HG02943 (cell line): ENCODE measurements at regions not wholly inside any gene's neighbourhood (a gene's known extent, or its start where the extent isn't known, plus 50 kb on each side); places are given as distances from the start of the nearest gene placed in this dataset.
"Not testable (repeated sequence)": the region's sequence is repeated elsewhere in the genome, so short reads cannot be mapped to it uniquely, and the experiment has no call there.

Experiments
- ATAC-seq: cut with Tn5 transposase; IDR thresholded peaks from one replicate; pipeline ENCODE4 v1.9.1; 2021; ENCODE audit warnings: mild to moderate bottlenecking, low read depth, moderate library complexity; ENCODE audit not compliant: unreplicated experiment

DNA sequence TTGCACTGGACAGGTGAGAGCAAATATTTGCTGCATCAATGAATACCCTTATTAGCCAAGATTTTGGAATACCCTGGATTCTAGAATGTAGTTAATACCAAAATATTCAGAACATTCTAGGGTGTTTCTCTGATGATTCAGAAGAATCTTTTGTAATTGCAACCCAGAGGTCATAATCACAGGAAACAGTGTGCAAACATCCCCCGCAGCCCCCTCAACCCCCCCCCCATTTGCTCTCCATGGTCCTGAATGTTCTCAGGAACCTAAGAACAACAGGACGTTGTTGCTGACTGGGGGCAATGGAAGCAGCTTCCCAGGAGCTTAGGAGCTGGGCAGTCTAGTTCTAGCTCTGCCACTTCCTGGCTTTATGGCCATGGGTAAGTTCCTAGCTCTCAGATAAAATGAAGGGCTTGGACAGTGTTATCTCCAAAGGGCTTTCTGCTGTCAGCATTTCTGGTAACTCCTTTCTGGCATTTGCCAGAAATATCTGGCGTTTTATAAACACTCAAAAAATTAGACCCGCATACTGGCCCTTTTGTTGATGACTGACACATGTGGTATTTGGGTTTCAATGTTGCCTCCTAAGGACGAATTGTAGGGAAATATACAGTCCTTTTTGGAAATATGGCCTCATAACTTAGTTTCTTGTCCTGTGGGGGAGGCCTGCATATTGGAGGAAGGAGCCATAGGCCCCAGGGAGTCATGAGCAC is 178.6 kb downstream of the RRAGC start:
- ATAC-seq, result no peak

DNA sequence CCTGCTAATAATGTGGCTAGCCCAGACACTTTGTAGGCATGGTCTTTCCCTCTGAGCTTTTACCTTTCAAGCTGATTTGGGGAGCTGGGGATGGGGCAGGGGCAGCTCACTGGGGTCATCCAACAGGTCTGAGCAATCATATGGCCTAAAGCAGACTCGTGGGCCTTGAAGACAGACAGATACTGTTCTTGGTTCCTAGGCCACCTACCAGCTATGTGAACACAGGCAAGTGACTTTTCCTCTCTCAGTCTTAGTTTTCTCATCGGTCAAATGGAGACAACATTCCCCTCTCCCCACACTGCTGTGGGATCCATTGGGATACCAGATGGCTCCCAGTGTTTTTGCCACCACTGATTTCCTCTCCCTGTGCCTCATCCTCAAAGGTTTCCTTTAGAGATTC is 181.8 kb downstream of the RRAGC start:
- ATAC-seq, result no peak

DNA sequence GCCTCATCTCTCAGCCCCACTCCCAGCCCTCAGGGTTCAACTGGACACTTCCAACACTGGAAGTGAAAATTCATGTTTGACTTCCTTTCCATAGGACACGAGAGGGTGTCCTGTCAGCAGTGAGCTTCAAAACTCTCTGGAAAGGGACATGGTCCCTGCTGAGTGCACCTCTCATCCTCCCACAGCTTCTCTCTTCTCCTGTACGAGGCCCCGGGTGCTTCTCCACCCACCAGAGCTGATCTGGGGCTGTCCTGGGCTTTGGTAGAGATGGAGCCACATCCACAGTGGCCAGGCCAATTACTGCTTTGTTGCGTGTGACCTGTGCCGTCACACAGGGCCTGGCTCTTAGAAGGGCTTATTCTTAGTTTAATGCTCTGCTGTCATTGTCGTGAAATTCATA is 182.3 kb downstream of the RRAGC start:
- ATAC-seq, result no peak

DNA sequence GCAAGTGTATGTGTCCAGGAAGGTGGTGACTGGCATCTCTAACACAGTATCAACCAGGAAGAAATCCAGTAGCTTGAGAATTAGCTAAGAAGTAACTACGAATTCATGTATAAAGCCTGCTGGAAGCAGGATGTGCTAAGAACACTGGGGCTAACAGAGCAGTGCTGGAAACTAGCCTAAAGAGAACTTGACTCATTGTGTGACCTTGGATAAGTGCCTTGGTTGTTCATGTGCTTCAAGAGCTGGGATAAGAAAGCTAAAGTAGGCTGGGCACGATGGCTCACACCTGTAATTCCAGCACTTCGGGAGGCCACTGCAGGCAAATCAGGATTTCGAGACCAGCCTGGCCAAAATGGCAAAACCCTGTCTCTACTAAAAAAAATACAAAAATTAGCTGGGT is 186.9 kb downstream of the RRAGC start:
- ATAC-seq, result no peak

DNA sequence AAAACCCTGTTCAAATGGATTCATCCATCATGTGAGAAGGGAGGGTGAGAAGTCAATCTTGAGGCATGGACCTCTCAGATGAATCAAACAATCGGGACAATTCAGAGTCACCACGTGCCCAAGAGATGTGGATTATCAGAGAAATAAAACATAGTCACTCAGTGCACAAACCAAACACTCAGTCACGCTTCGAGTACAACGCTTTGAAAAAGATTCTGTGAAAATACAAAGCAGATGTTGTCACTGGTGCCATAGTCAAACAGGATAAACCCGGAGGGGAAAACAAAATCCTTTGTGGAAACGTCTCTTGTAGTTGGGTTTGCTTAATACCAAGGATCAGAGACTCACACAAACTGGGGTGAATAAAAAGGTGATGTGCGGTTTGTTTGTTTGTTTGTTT is 188.4 kb downstream of the RRAGC start:
- ATAC-seq, result no peak

DNA sequence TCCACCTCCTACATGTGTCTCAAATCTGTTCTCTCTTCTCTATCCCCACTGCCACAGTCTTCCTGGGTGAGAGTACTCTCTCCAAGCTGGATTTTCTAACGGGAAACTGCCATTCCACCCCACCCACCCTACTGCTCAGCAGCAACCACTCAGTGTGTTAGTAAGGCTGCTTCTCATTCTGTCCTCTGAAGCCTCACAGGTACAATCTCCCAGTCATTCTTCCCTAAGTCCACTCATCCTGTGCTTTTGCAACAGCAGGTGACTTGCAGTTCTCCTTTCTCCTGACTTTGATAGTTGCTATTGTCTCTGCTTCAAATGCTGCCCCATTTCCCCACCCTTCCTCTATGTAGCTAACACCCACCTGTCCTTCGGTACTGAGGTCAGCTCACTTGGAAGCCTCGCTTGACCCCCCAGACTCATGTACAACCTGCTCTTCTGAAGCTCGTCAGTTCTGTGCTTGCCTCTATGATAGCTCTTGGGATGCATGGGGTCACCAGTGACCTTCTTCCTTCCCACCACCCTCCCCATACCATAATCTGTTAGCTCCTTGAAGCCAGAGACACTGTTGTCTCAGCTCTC is 188.9 kb downstream of the RRAGC start:
- ATAC-seq, result no peak

DNA sequence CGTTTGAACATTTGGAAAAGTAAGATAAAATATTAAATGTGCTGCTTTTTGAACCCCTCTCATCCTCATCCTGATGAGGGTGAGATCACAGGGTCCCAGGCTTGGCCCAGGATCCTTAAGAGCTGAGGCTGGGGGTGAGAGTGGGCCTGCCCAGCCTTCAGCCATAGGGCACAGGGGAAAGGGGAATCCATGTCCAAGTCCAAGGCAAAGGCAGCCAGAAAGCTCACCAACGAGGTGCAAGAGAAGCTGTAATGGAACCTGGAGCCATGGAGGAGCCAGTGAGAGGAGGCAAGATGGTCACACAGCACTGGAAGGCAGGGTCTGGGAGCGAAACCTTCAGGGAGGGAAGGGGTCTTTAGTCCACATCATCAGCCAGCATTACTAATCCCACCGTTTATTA is 191.9 kb downstream of the RRAGC start:
- no peak for ATAC-seq

DNA sequence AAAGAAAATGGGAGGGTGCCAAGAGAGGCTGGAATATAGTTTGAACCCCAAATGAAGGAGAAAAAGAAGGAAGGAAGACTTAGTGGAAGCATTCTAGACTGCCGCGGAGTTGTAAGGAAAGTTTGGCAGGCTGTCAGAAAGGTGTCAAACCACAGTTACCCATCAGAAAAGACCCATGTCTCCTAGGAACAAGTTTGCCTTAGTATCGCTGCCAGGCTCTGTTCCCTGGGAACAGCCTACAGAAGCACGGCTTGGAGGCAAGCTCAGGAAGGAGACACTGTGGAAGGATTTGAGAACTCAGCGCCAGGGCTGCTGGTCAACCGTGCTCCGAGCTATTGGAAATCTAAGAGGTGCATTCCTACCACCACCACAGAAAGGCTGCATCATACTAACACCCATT is 197.4 kb downstream of the RRAGC start:
- ATAC-seq, result no peak

DNA sequence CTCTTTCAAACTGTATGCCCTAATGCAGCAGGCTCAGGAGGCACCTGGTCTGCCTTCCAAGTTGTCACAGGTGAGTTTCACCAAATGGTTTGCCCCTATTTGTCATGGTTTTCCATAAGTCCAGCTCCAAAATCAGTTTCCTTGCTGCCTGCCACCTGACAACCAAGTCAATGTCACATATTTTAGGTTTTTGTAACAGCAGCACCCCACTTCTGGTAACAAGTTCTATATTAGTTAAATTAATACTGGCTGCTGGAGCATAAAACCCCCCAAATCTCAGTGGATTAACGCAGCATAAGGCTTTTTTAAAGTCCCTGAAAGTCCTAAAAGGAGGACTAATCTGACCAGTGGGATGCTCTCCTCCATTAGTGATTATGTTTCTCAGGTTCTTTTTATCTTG is 200.7 kb downstream of the RRAGC start:
- ATAC-seq, result no peak

DNA sequence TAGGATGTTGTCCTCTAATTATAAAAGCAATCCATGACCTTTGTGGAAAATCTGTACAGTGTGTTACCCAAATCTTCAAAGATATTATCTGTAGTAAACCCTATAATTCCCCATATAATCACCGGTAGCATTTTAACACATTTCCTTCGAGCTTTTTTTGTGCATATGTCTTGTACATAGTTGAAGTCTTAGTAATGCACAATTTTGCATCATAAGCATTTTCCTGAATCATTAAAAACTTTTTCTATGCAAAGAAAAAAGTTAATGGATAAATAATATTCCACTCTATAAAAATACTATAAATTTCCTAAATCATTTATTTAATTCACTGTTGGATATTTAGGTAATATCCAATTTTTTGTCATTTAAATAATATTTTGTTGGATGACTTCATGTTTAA is 201.7 kb downstream of the RRAGC start:
- ATAC-seq, result no peak

DNA sequence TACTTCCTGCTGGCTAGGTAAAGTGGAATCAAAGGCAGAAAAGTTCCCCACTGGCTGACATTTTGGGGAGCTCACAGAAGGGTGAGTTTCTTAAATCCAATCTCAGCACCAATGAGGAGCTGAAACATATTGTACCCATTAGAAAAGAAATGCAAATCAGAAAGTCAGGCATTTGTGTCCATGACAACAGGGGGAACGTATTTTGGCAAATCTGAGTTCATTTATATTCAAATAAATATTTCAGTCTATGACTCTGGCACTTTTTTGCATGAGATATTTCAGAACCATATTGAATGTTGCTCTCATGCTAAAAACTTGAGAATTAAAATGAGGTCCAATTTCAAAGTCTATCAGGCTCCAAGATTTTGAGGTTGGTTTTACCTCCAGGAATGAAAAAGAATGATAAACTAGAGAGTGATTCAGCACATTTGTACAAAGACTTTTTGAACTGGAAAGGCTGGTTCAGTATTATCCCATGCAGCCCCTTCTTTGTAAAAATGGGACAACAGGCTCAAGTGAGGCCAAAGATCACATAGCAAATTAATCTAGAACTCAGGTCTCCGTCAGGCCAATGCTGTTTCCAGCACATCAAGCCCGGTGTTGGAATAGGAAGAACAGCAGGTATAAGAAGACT is 202.2 kb downstream of the RRAGC start:
- no peak for ATAC-seq

DNA sequence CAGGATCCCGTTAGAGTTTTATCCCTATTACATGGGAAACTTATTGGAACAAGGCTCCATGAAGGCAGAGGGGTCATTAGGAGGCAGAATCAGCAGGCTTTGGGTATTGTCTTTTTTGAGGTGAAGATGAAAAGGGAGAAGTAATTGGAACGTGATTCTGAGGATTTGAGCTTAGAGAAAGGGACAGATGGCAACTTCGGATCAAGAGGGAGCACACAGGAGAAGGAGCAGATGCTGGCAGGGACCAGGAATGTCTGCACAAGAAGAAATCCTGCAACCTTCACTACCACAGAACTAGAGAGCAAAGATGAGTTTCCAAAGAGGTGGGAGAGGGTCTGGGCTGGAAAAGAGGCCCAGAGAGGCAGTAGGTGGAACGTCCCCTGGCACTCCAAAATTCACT is 202.8 kb downstream of the RRAGC start:
- no peak for ATAC-seq

DNA sequence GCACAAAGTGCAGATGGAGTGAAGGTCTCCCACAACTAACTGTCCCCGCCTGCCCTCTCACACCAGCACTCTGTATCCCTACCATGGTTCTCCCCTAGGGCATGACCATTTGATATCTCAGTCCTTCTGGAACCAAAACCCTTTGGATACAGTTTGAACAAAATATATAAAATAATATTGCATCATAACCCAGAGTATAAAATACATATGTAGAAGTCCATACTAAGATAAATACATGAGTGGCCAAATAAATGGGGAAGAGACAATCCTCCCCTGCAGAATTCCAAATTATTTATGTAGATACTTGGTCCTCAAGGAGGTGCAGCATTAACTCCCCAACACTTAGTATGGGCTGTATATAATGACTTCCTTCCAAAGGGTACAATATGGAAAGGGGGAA is 207.4 kb downstream of the RRAGC start:
- no peak for ATAC-seq

DNA sequence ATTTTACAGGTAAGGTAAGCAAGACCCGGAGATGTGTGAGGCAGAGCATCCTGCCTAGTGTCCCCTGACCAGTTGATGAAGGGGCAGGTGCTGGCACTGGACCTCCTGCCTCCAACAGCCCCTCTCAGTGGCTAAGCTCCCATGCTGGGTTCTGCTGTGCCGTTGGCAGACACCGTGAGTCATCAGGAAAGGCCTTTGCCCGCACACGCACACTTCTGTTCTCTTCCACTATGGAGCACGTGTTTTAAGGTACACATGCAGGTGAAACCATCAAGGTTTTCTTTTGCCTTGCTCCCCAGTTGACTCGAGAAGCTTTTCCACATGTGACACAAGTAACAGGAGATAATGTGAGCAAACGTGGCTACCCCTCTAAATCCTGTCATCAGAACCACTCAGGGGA is 207.9 kb downstream of the RRAGC start:
- no peak for ATAC-seq

DNA sequence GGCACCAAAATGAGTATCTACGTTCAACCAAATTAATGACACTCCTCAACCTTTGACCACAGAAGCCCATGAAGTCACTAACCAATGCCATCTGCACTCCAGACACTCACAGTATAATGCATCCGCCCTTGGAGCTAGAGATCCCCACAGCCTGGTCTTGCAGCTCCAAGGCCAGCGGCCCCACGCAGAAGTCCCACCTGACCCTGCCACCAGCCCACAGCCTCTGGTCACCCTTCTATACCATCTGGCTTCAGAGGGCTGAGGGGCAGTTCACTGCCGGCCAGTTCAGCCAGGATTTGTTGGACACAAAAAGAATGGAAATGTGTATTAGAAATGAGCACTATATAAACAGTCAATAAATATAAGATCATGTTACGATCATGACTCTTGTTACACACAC is 211.2 kb downstream of the RRAGC start:
- ATAC-seq, result no peak

DNA sequence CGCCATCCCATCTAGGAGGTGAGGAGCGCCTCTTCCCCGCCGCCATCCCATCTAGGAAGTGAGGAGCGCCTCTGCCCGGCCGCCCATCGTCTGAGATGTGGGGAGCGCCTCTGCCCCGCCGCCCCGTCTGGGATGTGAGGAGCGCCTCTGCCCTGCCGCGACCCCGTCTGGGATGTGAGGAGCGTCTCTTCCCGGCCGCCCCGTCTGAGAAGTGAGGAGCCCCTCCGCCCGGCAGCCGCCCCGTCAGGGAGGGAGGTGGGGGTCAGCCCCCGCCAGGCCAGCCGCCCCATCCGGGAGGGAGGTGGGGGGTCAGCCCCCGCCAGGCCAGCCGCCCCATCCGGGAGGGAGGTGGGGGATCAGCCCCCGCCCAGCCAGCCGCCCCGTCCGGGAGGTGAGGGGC is 212.2 kb downstream of the RRAGC start:
- ATAC-seq, result not testable (repeated sequence)

DNA sequence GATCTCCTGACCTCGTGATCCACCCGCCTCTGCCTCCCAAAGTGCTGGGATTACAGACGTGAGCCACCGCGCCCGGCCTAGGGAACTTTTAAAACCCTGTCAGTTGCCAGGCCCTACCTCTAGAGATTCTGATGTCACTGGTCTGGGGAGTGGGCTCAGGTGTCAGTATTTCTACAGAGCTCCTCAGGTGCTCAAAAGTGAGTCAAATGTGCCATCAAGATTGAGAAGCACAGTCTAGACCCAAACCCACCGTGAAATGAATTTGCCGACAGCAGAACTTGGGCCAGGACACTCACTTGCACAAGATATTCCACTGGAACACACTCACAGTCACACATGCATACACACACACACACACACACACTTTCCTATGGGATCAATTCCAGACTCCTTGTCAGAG is 215.5 kb downstream of the RRAGC start:
- ATAC-seq, result no peak

DNA sequence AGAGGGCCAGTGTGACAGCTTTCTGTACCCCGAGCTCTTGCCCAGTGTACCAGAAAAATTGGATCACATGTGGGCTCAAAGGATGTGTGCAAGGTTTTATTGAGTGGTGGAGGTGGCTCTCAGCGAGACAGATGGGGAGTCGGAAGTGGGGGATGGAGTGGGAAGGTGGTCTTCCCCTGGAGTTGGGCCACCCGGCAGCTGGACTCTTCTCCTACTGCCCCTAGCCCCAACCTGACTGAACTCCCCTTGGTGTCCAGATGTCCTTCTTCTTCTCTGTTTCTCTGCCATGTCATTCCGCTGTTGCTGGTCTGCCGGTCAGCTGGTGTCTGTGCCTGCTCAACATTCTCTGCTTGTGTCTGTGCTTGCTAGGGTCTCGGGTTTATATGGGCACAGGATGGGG is 217.9 kb downstream of the RRAGC start:
- no peak for ATAC-seq

DNA sequence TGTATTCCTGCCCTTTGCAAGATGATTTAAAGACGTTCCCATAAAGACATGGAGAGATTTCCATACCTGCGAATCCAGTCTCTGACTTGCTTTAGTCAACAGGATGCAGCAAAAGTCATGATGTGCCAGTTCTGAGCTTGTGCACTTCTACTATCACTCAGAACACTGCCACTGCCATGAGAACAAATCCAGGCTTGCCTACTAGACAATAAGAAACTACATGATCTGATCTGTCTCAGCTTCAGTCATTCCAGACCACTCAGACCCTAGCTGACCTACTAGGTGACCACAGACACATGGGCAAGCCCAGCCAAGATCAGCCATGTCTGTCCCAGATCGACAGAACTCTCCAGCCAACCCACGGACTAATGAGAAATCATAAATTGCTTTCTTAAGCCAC is 219.2 kb downstream of the RRAGC start:
- no peak for ATAC-seq

DNA sequence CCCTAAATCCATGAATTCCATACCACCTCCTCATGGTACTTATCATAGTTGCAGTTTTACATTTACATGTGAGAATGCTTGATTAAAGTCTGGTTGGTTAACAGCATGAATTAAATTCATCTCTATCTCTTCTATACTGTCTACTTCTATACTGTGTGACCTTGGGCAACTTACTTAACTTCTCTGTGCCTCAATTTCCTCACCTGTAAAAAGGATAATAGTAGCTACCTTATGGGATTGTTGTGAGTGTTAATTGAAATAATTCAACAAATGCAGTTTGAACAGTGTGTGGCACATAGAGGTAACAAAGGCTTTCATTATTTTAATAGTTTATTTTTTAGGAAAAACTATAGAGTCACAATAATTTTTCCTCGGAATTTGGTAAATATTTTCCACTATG is 231.3 kb downstream of the RRAGC start:
- ATAC-seq, result no peak

DNA sequence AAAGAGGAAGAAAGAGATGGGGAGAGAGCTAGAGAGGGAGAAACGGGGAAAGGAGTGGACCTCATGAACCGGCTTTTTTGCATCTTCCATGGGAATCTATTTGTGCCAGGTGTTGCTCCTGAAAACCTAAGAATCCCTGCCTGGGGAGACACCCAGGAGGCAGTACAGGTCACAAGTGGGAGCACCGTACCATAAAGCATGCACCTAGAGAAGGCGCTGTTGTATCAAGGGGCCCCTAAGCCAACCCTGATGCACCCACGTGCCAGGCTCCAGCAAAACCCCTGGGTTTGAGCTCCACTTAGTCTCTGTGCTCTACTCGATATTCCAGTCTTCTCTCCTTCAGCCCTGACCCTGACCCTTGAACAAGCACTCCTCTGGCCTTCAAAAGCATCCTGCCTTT is 233.6 kb downstream of the RRAGC start:
- no peak for ATAC-seq

DNA sequence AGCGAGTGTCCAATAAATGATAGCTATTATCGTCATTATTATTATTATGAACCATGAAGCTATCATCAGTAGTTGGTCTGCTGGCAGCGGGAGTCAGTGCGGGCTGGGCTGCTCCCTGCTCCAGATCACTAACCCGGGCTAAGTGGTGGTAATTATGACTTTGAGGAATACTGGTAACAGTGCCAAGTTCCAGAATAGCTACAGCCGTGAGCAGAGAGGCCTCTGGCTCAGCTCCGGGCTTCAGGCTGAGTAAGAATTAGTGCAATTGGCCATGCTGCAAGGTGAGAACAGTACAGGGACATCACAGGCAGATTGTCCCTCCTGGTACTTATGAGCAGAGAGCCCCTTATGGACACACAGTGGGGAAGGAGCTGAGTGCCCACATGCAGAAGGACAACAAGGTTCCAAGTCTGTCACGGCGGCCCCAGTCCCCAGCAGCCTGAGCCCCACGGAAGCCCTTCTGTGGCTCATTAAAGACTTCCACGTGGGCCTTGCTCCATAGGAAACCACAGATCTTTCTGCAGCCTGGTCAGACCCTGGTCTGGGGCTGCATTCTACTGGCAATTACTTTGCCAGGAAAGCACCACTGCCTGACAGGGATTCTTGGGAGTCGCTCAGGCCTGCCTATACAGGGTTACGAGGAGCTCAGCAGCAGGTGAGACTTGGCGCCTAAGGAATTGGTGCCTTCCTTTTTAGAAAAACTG is 235.1 kb downstream of the RRAGC start:
- no peak for ATAC-seq
